ENCODE measurements at regions not wholly inside any gene's neighbourhood (a gene's known extent, or its start where the extent isn't known, plus 50 kb on each side); places are given as distances from the start of the nearest gene placed in this dataset.

DNA sequence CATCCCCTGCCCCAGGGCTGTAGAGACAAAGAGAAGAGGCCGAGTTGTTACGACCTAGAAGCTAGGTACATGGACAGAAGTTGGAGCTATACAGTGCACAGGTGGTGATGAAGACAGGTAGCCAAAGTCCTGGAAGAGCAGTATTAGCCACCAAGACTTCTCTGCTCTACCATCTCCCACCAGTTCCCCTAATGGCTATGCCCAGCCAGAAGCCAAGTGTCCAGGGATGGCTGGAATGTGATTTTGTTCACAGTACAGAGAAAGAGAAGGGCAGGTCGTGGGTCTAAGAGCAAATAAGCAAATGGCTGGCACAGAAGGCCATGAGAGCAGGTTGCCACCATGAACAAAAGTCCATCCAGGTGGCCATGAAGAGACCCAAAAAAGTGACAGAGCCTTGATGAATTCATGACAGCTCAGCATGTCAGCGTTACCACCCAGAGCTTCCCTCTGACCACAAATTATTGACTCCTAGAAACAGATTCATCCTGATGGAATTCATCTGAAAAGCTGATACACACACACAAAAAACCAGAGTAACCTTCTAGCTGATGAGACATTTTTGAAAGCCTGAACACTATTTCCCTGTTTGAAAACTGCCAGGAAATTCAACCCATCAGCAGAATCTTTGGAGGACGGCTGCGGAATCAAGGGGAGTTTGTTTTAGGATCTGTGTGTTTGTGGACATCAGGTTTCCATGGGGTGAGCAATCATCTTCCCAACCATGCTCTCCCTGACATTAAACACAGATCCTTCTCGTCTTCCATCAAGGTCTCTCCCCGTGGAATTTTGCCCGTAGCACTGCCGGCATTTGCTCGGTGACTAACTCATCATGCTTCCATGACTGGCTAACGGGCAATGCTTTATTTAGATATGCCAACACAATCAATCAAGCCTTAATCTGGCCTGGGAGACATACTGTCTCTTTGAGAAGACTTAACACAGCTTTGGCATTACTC, 906.7 kb upstream of the AUTS2 start:
- TF ChIP-seq MAFK (IDR thresholded peaks at IDR 0.05; ENCODE audit: low read depth, low read length) (no peak), SUZ12 (IDR thresholded peaks at IDR 0.05; ENCODE audit: low read length) (no peak), EZH2 (IDR thresholded peaks at IDR 0.05; ENCODE audit: low read depth, low read length, severe bottlenecking) (no peak), RAD21 (IDR thresholded peaks at IDR 0.05 in 1 of 2, conservative IDR thresholded peaks at IDR 0.05 in 1 of 2; ENCODE audit: low read depth in 2 of 2, low read length in 2 of 2) (no peak), CEBPB (IDR thresholded peaks at IDR 0.05; ENCODE audit: low read depth, low read length) (no peak)
- TF ChIP-seq, protein P1, sequence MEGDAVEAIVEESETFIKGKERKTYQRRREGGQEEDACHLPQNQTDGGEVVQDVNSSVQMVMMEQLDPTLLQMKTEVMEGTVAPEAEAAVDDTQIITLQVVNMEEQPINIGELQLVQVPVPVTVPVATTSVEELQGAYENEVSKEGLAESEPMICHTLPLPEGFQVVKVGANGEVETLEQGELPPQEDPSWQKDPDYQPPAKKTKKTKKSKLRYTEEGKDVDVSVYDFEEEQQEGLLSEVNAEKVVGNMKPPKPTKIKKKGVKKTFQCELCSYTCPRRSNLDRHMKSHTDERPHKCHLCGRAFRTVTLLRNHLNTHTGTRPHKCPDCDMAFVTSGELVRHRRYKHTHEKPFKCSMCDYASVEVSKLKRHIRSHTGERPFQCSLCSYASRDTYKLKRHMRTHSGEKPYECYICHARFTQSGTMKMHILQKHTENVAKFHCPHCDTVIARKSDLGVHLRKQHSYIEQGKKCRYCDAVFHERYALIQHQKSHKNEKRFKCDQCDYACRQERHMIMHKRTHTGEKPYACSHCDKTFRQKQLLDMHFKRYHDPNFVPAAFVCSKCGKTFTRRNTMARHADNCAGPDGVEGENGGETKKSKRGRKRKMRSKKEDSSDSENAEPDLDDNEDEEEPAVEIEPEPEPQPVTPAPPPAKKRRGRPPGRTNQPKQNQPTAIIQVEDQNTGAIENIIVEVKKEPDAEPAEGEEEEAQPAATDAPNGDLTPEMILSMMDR (IDR thresholded peaks at IDR 0.05; ENCODE audit: control extremely low read depth in 1 of 3, insufficient read depth in 1 of 3, low read depth in 1 of 3, low read length in 3 of 3), result no peak
- TF ChIP-seq, protein P2, sequence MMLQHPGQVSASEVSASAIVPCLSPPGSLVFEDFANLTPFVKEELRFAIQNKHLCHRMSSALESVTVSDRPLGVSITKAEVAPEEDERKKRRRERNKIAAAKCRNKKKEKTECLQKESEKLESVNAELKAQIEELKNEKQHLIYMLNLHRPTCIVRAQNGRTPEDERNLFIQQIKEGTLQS (IDR thresholded peaks at IDR 0.05; ENCODE audit: insufficient read depth, low read depth, low read length), result no peak

All from H1 (cell line).